Stimulated activated CD4-positive, alpha-beta T cell treated with anti-CD3 and anti-CD28 coated beads, Interleukin-15, amount 100 ng/mL, for 48 hours (primary cell): ENCODE measurements at regions not wholly inside any gene's neighbourhood (a gene's known extent, or its start where the extent isn't known, plus 50 kb on each side); places are given as distances from the start of the nearest gene placed in this dataset.
"Not testable (repeated sequence)": the region's sequence is repeated elsewhere in the genome, so short reads cannot be mapped to it uniquely, and the experiment has no call there.

ENCODE experiments used
- DNase-seq, 2 donors: peaks; one replicate each; pipeline ENCODE4 v3.0.0-alpha.2; 2020; ENCODE audit warnings: low read depth in 2 of 2

- DNase-seq = peak; percentile 12 to 18
Measured at GRCh38 chr15:32536507-32537172, 56.6 kb upstream of the GOLGA8N start.

- not testable (repeated sequence) for DNase-seq
Measured at GRCh38 chr15:32536057-32536493, 57.2 kb upstream of the GOLGA8N start.

- not testable (repeated sequence) for DNase-seq
Measured at GRCh38 chr15:32535150-32535898, 57.9 kb upstream of the GOLGA8N start.

- DNase-seq = not testable (repeated sequence)
Measured at GRCh38 chr15:32522900-32523299, 67.5 kb upstream of the GOLGA8O start.

- not testable (repeated sequence) for DNase-seq
Measured at GRCh38 chr15:32522421-32522820, 67.0 kb upstream of the GOLGA8O start.

- not testable (repeated sequence) for DNase-seq
Measured at GRCh38 chr15:32518976-32519375, 63.5 kb upstream of the GOLGA8O start.

GRCh38 chr15:32518013-32518412 lies 62.6 kb upstream of the GOLGA8O start:
- DNase-seq = not testable (repeated sequence)

GRCh38 chr15:32516954-32517353 lies 61.5 kb upstream of the GOLGA8O start:
- DNase-seq = not testable (repeated sequence)

GRCh38 chr15:32513378-32513777 lies 57.9 kb upstream of the GOLGA8O start:
- DNase-seq = not testable (repeated sequence)

- not testable (repeated sequence) for DNase-seq
Measured at GRCh38 chr15:32510027-32510426, 54.6 kb upstream of the GOLGA8O start.

- DNase-seq = not testable (repeated sequence)
Measured at GRCh38 chr15:32508081-32508480, 52.6 kb upstream of the GOLGA8O start.

GRCh38 chr15:32506787-32507186 lies 51.4 kb upstream of the GOLGA8O start:
- not testable (repeated sequence) for DNase-seq

- not testable (repeated sequence) for DNase-seq
Measured at GRCh38 chr15:32505633-32506032, 50.2 kb upstream of the GOLGA8O start.
